Astrocyte of the spinal cord (primary cell): ENCODE measurements at regions not wholly inside any gene's neighbourhood (a gene's known extent, or its start where the extent isn't known, plus 50 kb on each side); places are given as distances from the start of the nearest gene placed in this dataset.

ENCODE experiments used
- DNase-seq: peaks from one replicate; pipeline ENCODE4 v3.0.0; 2011; ENCODE audit warnings: low read depth, low spot score
- H3K4me3 ChIP-seq: 2 replicates; pipeline ENCODE4 v1.5.1; 2011; ENCODE audit warnings: low read depth, mild to moderate bottlenecking, low read length, moderate library complexity
- CTCF ChIP-seq: IDR thresholded peaks from 2 replicates; pipeline ENCODE4 v1.5.1; 2012; ENCODE audit warnings: low read depth, mild to moderate bottlenecking, low read length, inconsistent platforms
- in situ Hi-C: cut with HindIII; loops from 2 replicates; pipeline ENCODE4 v1.10.0; 2017; ENCODE audit warnings: low sequenced_read_pairs

DNA sequence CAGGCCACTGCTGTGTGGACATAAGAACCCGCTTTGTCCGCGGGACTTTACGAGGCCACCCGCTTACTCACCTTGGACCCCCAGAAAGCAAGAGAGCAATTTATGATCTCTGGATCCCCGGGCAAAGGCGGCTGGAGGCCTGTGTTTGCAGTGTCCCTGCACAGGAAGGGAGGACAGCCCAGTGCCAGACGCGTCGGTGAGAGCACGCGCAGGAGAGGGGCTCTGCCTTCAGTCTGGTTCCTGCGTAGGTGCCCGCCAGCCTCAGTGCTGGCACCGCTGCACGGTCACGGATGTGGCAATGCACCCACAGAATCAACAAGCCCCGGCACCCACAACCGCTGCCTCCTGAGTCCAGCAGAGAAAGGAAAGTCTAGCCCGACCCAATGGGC, 248.4 kb downstream of the C16orf95 start:
- TF ChIP-seq CTCF, result no peak
- in situ Hi-C loops, result loop anchor here (25.0 kb wide), 1 partner anchor 506 kb away; the partner anchor contains the start of genes FOXC2 and MTHFSD
- DNase-seq, result no peak

GRCh38 chr16:87070657-87071056, 246.5 kb downstream of the C16orf95 start:
- TF ChIP-seq CTCF, result no peak
- in situ Hi-C loops, result loop anchor here (25.0 kb wide), 1 partner anchor 508 kb away; the partner anchor contains the start of genes FOXC2 and MTHFSD

More for the DNA sequence above, 248.4 kb downstream of the C16orf95 start:
- H3K4me3 ChIP-seq, result no peak overlapping the region

DNA sequence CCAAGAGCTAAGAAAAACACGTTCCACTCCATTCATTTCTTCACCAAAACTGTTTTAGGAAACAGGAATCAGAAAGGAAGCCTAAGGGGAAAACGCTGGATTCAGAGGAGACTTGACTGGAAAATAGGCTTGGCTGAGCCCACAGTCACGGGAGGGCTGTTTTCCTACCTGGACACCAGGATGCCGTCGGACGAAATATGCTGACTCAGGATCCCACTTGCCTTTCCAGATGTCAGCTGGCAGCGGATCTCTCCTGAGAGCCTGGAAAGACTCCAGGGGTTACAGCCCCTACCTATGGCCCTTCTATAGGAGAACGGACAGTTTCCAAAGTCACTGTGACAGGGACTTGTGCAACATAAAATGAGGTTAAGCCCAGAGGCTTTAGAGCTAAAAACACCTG, 245.1 kb downstream of the C16orf95 start:
- TF ChIP-seq CTCF, result no peak
- in situ Hi-C loops, result loop anchor here (25.0 kb wide), 1 partner anchor 510 kb away; the partner anchor contains the start of genes FOXC2 and MTHFSD
- no peak overlapping the region for H3K4me3 ChIP-seq
- no peak for DNase-seq

More at GRCh38 chr16:87070657-87071056, 246.5 kb downstream of the C16orf95 start:
- DNase-seq, result no peak
- H3K4me3 ChIP-seq, result no peak overlapping the region

DNA sequence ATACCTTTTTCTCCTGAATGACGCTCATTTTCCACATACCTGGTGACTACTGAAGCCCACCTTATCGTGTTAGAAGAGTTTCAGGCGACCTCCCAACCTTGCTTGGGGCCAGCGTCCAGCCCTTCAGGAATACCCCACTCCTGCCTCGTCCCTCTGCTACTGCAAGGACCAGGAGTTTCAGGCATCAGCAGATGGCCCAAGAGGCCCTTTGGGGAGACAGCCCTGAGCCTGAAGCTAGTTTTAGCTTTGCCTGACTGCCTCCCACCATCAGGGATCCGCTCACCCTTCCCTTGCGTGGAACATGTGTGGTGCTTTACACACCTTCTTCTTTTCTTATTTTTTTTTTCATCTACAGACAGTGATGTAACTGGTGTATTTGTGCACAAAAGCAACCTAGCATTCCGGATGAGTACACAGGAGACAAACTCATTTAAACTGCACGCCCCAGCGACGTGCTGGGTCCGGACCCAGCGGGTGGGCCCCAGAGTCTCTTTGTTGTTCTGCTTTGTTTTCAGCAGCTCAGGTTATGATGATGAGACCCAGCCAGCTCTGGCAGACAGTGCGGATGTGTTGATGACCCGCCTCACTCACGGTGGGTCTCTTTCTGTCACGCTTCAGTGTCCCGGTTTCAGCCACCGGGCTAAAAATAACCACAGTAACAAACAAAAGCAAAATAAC, 242.4 kb downstream of the C16orf95 start:
- DNase-seq, result peak; percentile 1
- H3K4me3 ChIP-seq, result no peak overlapping the region
- no peak for TF ChIP-seq CTCF
- in situ Hi-C loops, result loop anchor here (25.0 kb wide), 1 partner anchor 512 kb away; the partner anchor contains the start of genes FOXC2 and MTHFSD

- in situ Hi-C loops, result no loop called here
- TF ChIP-seq CTCF, result no peak
- H3K4me3 ChIP-seq, result no peak overlapping the region
- no peak for DNase-seq
Measured at GRCh38 chr16:87075319-87075860, 241.8 kb downstream of the C16orf95 start.

GRCh38 chr16:87076331-87076949, 240.8 kb downstream of the C16orf95 start:
- no peak for TF ChIP-seq CTCF
- in situ Hi-C loops, result no loop called here
- no peak for DNase-seq
- H3K4me3 ChIP-seq, result no peak overlapping the region
